Left forelimb (tissue), 1 donor: ENCODE measurements at regions not wholly inside any gene's neighbourhood (a gene's known extent, or its start where the extent isn't known, plus 50 kb on each side); places are given as distances from the start of the nearest gene placed in this dataset.
"Not testable (repeated sequence)": the region's sequence is repeated elsewhere in the genome, so short reads cannot be mapped to it uniquely, and the experiment has no call there.

ENCODE experiments used
- DNase-seq: peaks from one replicate; pipeline ENCODE4 v3.0.0-alpha.2; 2018; ENCODE audit warnings: low spot score

- DNase-seq: no peak
Measured at GRCh38 chr5:104904561-104904960, 1342.0 kb upstream of the NUDT12 start.

- no peak for DNase-seq
Measured at GRCh38 chr5:104903941-104904340, 1341.4 kb upstream of the NUDT12 start.

- DNase-seq: no peak
Measured at GRCh38 chr5:104891596-104891995, 1329.0 kb upstream of the NUDT12 start.

GRCh38 chr5:104890767-104891166, 1328.2 kb upstream of the NUDT12 start:
- no peak for DNase-seq

- no peak for DNase-seq
Measured at GRCh38 chr5:104859437-104859836, 1296.8 kb upstream of the NUDT12 start.

- not testable (repeated sequence) for DNase-seq
Measured at GRCh38 chr5:104852099-104852498, 1289.5 kb upstream of the NUDT12 start.

- DNase-seq: no peak
Measured at GRCh38 chr5:104845541-104845940, 1283.0 kb upstream of the NUDT12 start.

- no peak for DNase-seq
Measured at GRCh38 chr5:104843822-104844221, 1281.2 kb upstream of the NUDT12 start.

- no peak for DNase-seq
Measured at GRCh38 chr5:104840284-104840683, 1277.7 kb upstream of the NUDT12 start.

- not testable (repeated sequence) for DNase-seq
Measured at GRCh38 chr5:104831515-104831914, 1268.9 kb upstream of the NUDT12 start.

- no peak for DNase-seq
Measured at GRCh38 chr5:104821606-104822005, 1259.0 kb upstream of the NUDT12 start.

GRCh38 chr5:104817127-104817526, 1254.5 kb upstream of the NUDT12 start:
- no peak for DNase-seq

- DNase-seq: no peak
Measured at GRCh38 chr5:104815212-104815611, 1252.6 kb upstream of the NUDT12 start.

- no peak for DNase-seq
Measured at GRCh38 chr5:104800440-104801048, 1238.0 kb upstream of the NUDT12 start.

- DNase-seq: no peak
Measured at GRCh38 chr5:104793755-104794080, 1231.1 kb upstream of the NUDT12 start.

- DNase-seq: no peak
Measured at GRCh38 chr5:104793031-104793754, 1230.6 kb upstream of the NUDT12 start.

- no peak for DNase-seq
Measured at GRCh38 chr5:104789366-104789765, 1226.8 kb upstream of the NUDT12 start.

GRCh38 chr5:104785097-104785496, 1222.5 kb upstream of the NUDT12 start:
- DNase-seq: no peak

- DNase-seq: no peak
Measured at GRCh38 chr5:104774372-104774771, 1211.8 kb upstream of the NUDT12 start.

GRCh38 chr5:104764197-104764596, 1201.6 kb upstream of the NUDT12 start:
- no peak for DNase-seq

- no peak for DNase-seq
Measured at GRCh38 chr5:104763216-104763615, 1200.6 kb upstream of the NUDT12 start.

GRCh38 chr5:104757915-104758314, 1195.3 kb upstream of the NUDT12 start:
- no peak for DNase-seq

GRCh38 chr5:104755806-104756205, 1193.2 kb upstream of the NUDT12 start:
- no peak for DNase-seq
